AG10803 (cell line): ENCODE measurements at regions not wholly inside any gene's neighbourhood (a gene's known extent, or its start where the extent isn't known, plus 50 kb on each side); places are given as distances from the start of the nearest gene placed in this dataset.

Experiments used
- DNase-seq: peaks from one replicate; pipeline ENCODE4 v3.0.0; 2010; ENCODE audit warnings: low read depth
- H3K4me3 ChIP-seq: 2 replicates; pipeline ENCODE4 v1.5.1; 2011; ENCODE audit warnings: mild to moderate bottlenecking, low read length, control low read depth
- TF ChIP-seq, protein P1 (sequence below): conservative IDR thresholded peaks from 2 replicates; pipeline ENCODE4 v1.5.1; 2011; ENCODE audit warnings: mild to moderate bottlenecking, low read length, control low read depth, inconsistent platforms

- H3K4me3 ChIP-seq: no peak overlapping the region
- DNase-seq: no peak
- TF ChIP-seq, protein P1, sequence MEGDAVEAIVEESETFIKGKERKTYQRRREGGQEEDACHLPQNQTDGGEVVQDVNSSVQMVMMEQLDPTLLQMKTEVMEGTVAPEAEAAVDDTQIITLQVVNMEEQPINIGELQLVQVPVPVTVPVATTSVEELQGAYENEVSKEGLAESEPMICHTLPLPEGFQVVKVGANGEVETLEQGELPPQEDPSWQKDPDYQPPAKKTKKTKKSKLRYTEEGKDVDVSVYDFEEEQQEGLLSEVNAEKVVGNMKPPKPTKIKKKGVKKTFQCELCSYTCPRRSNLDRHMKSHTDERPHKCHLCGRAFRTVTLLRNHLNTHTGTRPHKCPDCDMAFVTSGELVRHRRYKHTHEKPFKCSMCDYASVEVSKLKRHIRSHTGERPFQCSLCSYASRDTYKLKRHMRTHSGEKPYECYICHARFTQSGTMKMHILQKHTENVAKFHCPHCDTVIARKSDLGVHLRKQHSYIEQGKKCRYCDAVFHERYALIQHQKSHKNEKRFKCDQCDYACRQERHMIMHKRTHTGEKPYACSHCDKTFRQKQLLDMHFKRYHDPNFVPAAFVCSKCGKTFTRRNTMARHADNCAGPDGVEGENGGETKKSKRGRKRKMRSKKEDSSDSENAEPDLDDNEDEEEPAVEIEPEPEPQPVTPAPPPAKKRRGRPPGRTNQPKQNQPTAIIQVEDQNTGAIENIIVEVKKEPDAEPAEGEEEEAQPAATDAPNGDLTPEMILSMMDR: no peak
These were observed 168.5 kb upstream of the PCDH18 start for GRCh38 chr4:137700751-137701150.

DNA sequence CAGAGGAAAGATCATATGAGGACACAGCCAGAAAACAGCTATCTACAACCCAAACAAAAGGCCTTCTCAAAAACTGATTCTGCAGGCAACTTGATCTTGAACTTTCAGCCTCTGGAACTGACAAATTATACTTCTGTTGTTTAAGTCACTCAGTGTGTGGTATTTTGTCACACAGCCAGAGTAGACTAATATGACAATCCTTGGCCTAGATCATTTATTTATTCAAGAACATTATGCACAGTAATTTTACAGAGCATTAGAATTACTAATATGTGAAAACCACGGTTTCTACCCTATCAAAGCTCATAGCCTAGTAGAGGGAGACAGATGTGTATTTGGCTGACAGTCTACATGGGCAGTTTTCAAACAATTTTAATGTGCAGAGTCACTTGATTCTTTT lies 167.8 kb upstream of the PCDH18 start:
- no peak for DNase-seq
- no peak overlapping the region for H3K4me3 ChIP-seq
- TF ChIP-seq, protein P1: no peak

DNA sequence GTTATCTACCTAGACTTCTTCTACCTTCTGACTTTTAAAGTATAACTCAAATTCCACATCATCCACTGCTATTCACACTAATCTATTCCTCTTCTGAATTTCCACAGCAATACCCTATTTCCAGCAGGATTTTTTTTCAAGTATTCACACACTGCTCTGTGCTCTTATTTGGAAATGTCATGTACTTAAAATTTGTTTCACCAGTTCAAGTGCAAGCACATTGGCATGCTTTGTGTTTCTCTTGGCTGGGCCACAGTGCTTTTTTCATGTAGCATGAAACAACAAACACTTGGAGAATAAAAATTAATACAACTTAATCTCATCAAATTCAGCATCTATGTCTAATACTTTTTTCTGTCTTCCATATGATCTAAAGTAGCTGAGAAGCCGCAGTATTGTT lies 161.8 kb upstream of the PCDH18 start:
- TF ChIP-seq, protein P1: no peak
- no peak overlapping the region for H3K4me3 ChIP-seq
- DNase-seq: peak; percentile 45

DNA sequence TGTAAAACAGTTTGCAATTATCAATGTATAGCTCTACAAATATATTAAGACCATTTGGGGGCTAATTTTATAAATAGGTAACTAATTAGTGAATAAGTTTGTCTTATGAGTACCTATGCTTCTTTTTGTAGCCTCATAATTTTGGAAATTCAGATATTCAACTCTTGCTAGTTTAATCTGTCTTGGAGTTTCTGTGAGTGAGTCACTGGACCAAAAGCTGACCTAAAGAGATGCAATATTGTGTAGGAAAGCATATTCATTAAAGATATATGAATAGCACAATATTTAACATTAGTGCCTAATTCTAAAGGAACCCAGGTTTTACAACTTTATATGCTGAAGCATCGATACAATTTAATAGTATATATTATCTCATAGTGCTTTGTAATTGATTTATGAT lies 161.3 kb upstream of the PCDH18 start:
- TF ChIP-seq, protein P1: no peak
- no peak for DNase-seq
- no peak overlapping the region for H3K4me3 ChIP-seq

- TF ChIP-seq, protein P1: no peak
- H3K4me3 ChIP-seq: no peak overlapping the region
- DNase-seq: no peak
These were observed 159.9 kb upstream of the PCDH18 start for GRCh38 chr4:137692205-137692604.

DNA sequence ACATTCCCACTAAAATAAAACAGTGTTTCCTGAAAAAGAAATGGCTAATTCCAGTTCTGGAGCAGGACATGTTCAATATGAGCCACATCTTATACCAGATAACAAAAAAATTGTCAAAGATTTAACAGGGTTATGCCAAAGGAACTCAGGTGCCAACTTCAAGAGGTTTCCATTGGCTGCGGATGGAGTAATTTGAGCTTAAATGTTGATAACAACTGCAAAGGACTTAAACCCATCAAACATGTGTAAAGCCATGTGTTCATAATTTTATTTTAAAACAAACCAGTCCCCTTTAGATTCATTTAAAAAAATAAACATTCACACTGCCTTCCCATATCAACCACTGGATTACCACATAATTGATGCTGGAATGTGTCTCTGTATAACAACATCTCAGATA lies 156.4 kb upstream of the PCDH18 start:
- no peak overlapping the region for H3K4me3 ChIP-seq
- TF ChIP-seq, protein P1: no peak
- DNase-seq: no peak

- peak; percentile 65 for DNase-seq
- TF ChIP-seq, protein P1: no peak
- H3K4me3 ChIP-seq: no peak overlapping the region
These were observed 153.1 kb upstream of the PCDH18 start for GRCh38 chr4:137685357-137685756.
